Ectodermal cell (in vitro differentiated cells): ENCODE measurements at regions not wholly inside any gene's neighbourhood (a gene's known extent, or its start where the extent isn't known, plus 50 kb on each side); places are given as distances from the start of the nearest gene placed in this dataset.

Experiments used
- H3K27ac ChIP-seq: 2 replicates; pipeline ENCODE4 v1.7.0; 2013; ENCODE audit warnings: mild to moderate bottlenecking, low read depth, low read length; ENCODE audit not compliant: insufficient read depth, poor library complexity, severe bottlenecking
- H3K27me3 ChIP-seq: 2 replicates; pipeline ENCODE4 v1.7.0; 2013; ENCODE audit warnings: mild to moderate bottlenecking, low read length; ENCODE audit not compliant: insufficient read depth, control insufficient read depth, poor library complexity, severe bottlenecking
- H3K36me3 ChIP-seq: one replicate; pipeline ENCODE4 v1.7.0; 2013; ENCODE audit warnings: low read length; ENCODE audit not compliant: control insufficient read depth, insufficient read depth
- H3K4me1 ChIP-seq: one replicate; pipeline ENCODE4 v1.7.0; 2013; ENCODE audit warnings: low read length; ENCODE audit not compliant: control insufficient read depth, insufficient read depth
- H3K4me3 ChIP-seq: 2 replicates; pipeline ENCODE4 v1.7.0; 2013; ENCODE audit warnings: low read depth, low read length, control low read depth; ENCODE audit not compliant: insufficient read depth
- H3K9me3 ChIP-seq: 2 replicates; pipeline ENCODE4 v1.7.0; 2013; ENCODE audit warnings: mild to moderate bottlenecking, low read length, moderate library complexity; ENCODE audit not compliant: control insufficient read depth
- WGBS, 2 experiments: methylation state at CpG; one replicate each; pipeline ENCODE4 v1.1.7; 2013; ENCODE audit warnings: missing lambda C conversion rate in 2 of 2; 5-methylcytosine and 5-hydroxymethylcytosine counted together

GRCh38 chr18:39051013-39051412, 1485.4 kb upstream of the CELF4 start:
- Histone ChIP-seq H3K4me1 (no peaks in the 10 kb centered on the region), H3K4me3 (no peak overlapping the region), H3K36me3 (no peaks in the 10 kb centered on the region), H3K27me3 (no peaks in the 10 kb centered on the region), H3K9me3 (no peaks in the 10 kb centered on the region), H3K27ac (no peak overlapping the region)

GRCh38 chr18:39039813-39040212, 1474.2 kb upstream of the CELF4 start:
- Histone ChIP-seq H3K4me1 (no peaks in the 10 kb centered on the region), H3K27ac (no peak overlapping the region), H3K9me3 (no peaks in the 10 kb centered on the region), H3K4me3 (no peak overlapping the region), H3K36me3 (no peaks in the 10 kb centered on the region), H3K27me3 (no peaks in the 10 kb centered on the region)
- 93 to 98% methylated on average over 2 of the region's 2 CpGs for WGBS, 2 experiments

- 93 to 100% methylated on average over 1 to 2 of the region's 2 CpGs for WGBS, 2 experiments
- Histone ChIP-seq H3K27me3 (no peaks in the 10 kb centered on the region), H3K36me3 (no peaks in the 10 kb centered on the region), H3K27ac (no peak overlapping the region), H3K4me3 (no peak overlapping the region), H3K9me3 (no peaks in the 10 kb centered on the region), H3K4me1 (no peaks in the 10 kb centered on the region)
Measured at GRCh38 chr18:39037925-39038324, 1472.3 kb upstream of the CELF4 start.

- no peak overlapping the region for H3K4me3 ChIP-seq
- no peak overlapping the region for H3K27ac ChIP-seq
- no peaks in the 10 kb centered on the region for H3K27me3 ChIP-seq
- no peaks in the 10 kb centered on the region for H3K9me3 ChIP-seq
- 89 to 100% methylated on average over 1 of the region's 1 CpG for WGBS, 2 experiments
- no peaks in the 10 kb centered on the region for H3K36me3 ChIP-seq
- no peaks in the 10 kb centered on the region for H3K4me1 ChIP-seq
Measured at GRCh38 chr18:39033312-39033711, 1467.7 kb upstream of the CELF4 start.

GRCh38 chr18:39031647-39032046, 1466.0 kb upstream of the CELF4 start:
- H3K4me3 ChIP-seq = no peak overlapping the region
- no peaks in the 10 kb centered on the region for H3K9me3 ChIP-seq
- no peaks in the 10 kb centered on the region for H3K4me1 ChIP-seq
- H3K27me3 ChIP-seq = no peaks in the 10 kb centered on the region
- 91 to 93% methylated on average over 3 of the region's 3 CpGs for WGBS, 2 experiments
- H3K27ac ChIP-seq = no peak overlapping the region
- H3K36me3 ChIP-seq = no peaks in the 10 kb centered on the region

GRCh38 chr18:39030124-39030655, 1464.6 kb upstream of the CELF4 start:
- WGBS, 2 experiments = 83 to 92% methylated on average over 1 to 2 of the region's 2 CpGs

GRCh38 chr18:39025531-39025930, 1459.9 kb upstream of the CELF4 start:
- H3K27me3 ChIP-seq = no peaks in the 10 kb centered on the region
- WGBS, 2 experiments = 74 to 75% methylated on average over 2 of the region's 2 CpGs
- H3K36me3 ChIP-seq = no peaks in the 10 kb centered on the region
- no peaks in the 10 kb centered on the region for H3K9me3 ChIP-seq
- no peak overlapping the region for H3K4me3 ChIP-seq
- H3K4me1 ChIP-seq = no peaks in the 10 kb centered on the region
- H3K27ac ChIP-seq = no peak overlapping the region

More at GRCh38 chr18:39030124-39030655, 1464.6 kb upstream of the CELF4 start:
- Histone ChIP-seq H3K27me3 (no peaks in the 10 kb centered on the region), H3K4me1 (no peaks in the 10 kb centered on the region), H3K4me3 (no peak overlapping the region), H3K9me3 (no peaks in the 10 kb centered on the region), H3K27ac (no peak overlapping the region), H3K36me3 (no peaks in the 10 kb centered on the region)

- Histone ChIP-seq H3K4me1 (no peaks in the 10 kb centered on the region), H3K36me3 (no peaks in the 10 kb centered on the region), H3K27ac (no peak overlapping the region), H3K27me3 (no peaks in the 10 kb centered on the region), H3K4me3 (no peak overlapping the region), H3K9me3 (no peaks in the 10 kb centered on the region)
- 47 to 59% methylated on average over 3 of the region's 3 CpGs for WGBS, 2 experiments
Measured at GRCh38 chr18:39019989-39020388, 1454.4 kb upstream of the CELF4 start.

GRCh38 chr18:39007031-39007902, 1441.7 kb upstream of the CELF4 start:
- Histone ChIP-seq H3K36me3 (no peaks in the 10 kb centered on the region), H3K9me3 (no peaks in the 10 kb centered on the region), H3K4me1 (no peaks in the 10 kb centered on the region), H3K27ac (no peak overlapping the region), H3K27me3 (no peaks in the 10 kb centered on the region), H3K4me3 (no peak overlapping the region)
- 95 to 100% methylated on average over 4 to 5 of the region's 5 CpGs for WGBS, 2 experiments

GRCh38 chr18:38996056-38996455, 1430.5 kb upstream of the CELF4 start:
- Histone ChIP-seq H3K36me3 (no peaks in the 10 kb centered on the region), H3K27ac (no peak overlapping the region), H3K4me1 (no peaks in the 10 kb centered on the region), H3K27me3 (no peaks in the 10 kb centered on the region), H3K9me3 (no peaks in the 10 kb centered on the region), H3K4me3 (no peak overlapping the region)
- 88 to 94% methylated on average over 3 of the region's 3 CpGs for WGBS, 2 experiments
